Activated CD4-positive, alpha-beta T cell treated with anti-CD3 and anti-CD28 coated beads, Interleukin-2, Interleukin-6, amounts not matched to agents 100 ng/mL and 50 ng/mL, durations not matched to agents 16 hours and 8 hours (primary cell): ENCODE measurements at regions not wholly inside any gene's neighbourhood (a gene's known extent, or its start where the extent isn't known, plus 50 kb on each side); places are given as distances from the start of the nearest gene placed in this dataset.
"Not testable (repeated sequence)": the region's sequence is repeated elsewhere in the genome, so short reads cannot be mapped to it uniquely, and the experiment has no call there.

Source experiments
- DNase-seq: peaks from one replicate; pipeline ENCODE4 v3.0.0-alpha.2; 2020

DNA sequence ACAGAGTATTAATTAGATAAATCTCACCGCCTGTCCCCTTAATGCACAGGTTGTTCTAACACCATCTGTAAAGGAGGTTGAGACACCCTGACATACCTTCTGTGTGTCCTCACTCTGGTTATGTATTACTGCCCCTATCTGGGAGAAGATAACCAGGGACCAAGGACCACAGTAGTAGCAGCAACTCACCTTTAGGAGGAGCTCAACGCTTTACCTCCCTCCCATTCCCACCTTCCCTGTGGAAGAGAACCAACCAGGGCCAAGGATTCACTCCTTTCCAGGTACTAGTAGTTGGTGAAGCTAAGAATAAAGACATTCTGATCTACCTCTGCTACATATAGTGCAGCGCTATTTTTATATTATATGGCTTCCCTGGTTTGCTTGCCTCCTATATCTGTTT, 232.6 kb downstream of the MEX3B start:
- DNase-seq = no peak

DNA sequence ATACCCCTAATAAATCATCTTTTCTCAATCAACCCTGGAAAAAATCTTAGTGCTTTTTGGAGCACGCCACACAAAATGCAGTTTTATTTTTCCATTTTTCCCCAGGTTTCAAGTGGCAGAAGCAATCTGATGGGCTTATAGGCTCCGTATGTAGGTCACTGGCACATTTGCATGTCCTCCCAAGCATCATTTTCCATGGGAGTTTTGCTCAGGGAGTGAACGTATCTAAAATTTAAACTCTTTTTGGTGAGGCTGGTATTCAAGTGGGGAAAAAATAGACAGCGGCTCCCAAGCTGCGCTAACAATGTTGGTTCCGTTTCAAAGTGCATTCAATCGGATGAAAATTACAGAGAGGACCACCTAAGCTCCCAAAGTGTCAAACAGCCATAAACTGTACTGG, 233.4 kb downstream of the MEX3B start:
- DNase-seq = no peak

DNA sequence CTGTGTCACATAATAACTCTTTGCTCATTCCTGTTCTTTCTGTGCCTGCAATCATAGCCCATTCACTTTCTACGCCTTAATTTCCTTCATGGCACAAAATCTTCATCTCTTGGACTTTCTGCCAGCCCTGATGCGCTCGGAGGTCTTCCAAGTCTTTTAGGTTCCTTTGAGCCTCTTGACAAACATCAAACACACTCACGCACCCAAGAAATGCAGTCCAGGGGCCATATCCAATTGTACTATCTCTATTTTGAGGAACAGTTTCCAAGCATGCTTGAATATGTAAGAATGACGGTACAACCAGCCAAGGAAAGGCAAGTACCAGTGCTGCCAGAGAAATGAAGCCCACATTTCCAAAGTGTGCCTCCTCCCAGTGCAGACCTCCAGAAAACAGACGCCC, 234.1 kb downstream of the MEX3B start:
- no peak for DNase-seq

DNA sequence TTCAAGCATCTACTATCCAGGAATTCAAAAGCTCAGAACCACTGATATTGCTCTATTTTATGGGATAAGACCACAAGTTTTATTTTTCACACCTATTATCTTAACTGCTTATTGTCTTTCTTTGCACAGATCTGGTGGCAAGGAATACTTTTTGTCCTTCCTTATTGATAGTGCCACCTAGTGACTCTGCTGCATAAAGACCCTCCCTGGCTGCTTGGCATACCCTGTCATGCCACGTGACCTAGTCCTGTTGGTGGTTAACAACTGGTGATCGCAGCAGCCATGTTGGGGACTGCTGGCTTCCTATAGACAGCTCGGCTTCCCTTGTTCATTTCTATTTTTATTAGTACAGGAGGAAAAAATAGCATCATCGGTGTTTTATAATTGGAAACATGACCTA, 236.3 kb downstream of the MEX3B start:
- peak; percentile 30 for DNase-seq

DNA sequence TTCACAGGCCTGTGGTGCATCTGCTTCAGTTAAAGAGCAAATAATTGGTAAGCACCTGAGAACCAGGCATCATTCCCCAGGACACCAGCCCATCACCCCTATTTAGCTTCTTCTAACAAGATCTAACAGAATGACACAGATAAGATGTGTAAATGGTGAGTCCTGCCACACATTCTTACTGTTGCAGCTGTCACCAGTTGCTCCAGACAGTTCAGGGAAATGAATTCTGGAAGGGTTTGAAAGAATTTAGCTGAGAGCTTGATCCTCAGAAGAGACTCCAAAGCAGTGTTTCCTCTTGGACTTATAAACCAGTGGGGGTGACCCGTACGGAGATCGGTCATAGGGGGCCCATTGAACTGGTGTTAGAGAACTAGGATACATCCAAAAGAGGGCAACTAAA, 238.0 kb downstream of the MEX3B start:
- no peak for DNase-seq

DNA sequence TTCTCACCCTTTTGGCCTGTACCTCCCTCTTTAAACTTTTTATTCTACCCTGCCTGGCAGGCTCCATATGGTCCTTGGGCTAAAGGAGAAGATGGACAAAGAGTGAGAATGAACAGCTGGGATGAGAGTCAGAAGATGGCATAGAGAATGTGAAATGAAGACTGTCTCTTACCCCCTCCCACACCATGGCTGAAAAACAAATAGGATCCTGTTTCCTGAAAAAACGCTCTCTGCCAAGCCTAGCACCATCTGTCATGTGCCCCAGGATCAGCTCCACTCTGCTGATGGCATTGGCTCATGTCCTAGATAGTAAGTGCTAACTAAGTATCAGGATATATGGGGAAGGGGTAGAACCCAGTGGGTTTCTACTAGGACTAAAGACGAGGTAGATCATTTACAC, 238.6 kb downstream of the MEX3B start:
- DNase-seq = no peak

DNA sequence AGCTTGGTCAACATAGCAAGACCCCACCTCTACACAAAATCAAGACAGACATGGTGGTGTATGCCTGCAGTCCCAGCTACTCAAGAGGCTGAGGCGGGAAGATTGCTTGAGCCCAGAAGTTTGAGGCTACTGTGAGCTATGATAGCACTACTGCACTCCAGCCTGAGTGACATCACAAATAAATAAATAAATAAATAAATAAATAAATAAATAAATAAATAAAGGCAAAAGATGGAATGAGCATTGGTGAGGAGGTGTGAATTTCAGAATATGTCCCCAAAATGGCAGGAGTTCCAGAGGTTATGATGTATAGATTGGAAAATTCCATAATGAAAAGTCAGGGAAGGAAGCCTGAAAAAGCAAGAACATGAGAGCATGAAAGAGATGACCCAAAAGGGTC, 249.9 kb downstream of the MEX3B start:
- DNase-seq = no peak

DNA sequence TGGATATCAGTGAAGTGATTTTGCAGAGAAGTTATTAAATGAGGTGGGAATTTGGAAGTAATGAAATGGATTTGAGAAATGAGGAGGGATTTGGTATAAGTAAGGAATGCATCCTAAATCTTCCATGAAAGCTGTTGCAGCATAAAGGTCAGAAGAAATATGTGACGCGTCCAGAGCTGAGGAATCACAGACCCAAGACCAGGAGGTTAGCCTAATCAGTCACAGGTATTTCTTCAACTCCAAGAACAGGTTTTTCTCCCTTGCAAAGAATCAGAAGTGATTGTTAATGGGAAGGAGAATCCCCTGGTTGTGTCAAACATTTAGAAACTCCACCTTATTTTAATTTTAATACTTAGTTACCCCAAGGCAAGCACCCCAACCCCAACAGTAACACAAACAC, 253.2 kb downstream of the MEX3B start:
- no peak for DNase-seq

DNA sequence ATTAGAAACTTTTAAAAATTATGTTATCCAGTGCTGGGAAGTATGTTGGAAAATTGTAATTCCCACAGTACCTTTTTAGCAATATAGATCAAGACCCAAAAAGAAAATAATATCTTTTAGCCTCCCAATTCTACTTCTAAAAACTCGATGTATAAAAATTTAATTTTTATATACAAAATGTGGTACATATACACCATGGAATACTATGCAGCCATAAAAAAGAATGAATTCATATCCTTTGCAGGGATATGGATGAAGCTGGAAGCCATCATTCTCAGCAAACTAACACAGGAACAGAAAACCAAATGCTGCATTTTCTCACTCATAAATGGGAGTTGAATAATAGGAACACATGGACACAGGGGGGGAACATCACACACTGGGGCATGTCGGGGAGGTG, 254.5 kb downstream of the MEX3B start:
- not testable (repeated sequence) for DNase-seq

DNA sequence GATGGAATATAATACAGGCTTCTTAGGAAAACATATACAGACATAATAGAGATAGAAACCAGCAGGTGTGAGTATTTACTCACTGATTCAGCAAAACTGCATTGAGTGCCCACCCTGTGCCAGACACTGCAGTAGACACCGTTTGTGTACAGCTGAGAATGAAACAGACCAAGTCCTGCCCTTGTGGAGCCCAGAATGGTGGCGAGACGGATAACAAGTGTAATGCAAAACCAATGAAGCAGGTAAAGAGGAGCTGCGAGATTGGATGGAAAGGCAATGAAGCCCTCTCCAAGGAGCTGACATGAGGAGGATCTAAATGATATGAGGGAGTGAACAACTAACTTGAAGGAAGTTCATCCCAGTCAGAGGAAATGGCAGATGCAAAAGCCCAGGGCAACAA, 256.4 kb downstream of the MEX3B start:
- DNase-seq = no peak

DNA sequence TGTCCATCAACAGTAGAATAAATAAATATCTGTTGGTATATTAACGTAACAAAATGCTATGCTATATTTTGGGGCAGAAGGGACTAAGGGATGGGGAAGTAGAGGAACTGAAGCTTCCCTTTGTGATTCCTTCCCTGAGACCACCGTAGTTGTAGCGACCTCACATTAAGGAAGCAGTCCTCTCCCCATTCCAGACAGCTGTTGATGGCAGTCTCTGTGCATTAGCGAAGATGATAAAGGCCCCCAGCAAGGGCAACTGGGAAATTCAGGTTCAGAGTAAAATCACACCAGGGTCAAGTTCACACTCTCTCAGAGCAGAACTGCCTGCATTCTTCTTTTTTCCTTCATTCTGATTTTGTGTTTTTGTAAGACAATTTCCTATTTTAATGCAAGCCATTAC, 259.0 kb downstream of the MEX3B start:
- no peak for DNase-seq

DNA sequence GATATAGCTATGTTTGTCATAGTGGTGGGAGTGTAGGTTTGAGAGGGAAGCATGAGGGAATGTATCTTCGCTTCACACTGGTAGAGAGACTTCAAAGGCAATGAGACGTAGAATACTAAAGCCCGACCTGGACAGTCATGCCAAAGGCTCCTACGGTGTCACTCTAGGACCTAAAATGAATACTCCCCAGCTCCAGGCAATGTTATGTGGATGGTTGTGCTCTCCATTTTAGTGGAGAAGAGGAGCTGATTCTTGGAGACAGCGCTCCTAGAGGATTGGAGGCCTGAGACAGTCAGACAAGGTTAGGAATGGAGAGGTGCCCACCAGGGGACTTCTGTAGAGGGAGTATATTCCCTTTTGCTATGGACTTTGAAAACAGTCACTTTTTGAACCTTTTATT, 260.1 kb downstream of the MEX3B start:
- no peak for DNase-seq

DNA sequence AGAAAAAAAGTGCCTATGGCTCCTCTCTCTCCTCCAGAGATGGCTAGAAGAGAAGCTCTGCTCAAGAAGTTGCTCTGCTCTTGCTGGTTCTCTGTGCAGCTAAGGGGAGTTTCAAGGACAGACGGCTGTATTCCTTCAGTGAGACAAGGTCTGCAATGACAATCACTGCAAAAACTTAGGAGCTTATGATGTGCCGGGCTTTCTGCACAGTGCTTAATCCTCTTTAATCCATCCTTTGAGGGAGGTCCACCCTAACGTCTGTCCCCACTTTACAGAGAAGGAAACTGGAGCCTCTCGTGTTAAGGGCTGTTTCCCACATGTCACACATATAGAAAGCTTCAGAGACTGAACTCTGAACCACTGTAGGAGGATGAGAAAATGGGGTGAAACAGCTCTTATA, 260.6 kb downstream of the MEX3B start:
- no peak for DNase-seq

DNA sequence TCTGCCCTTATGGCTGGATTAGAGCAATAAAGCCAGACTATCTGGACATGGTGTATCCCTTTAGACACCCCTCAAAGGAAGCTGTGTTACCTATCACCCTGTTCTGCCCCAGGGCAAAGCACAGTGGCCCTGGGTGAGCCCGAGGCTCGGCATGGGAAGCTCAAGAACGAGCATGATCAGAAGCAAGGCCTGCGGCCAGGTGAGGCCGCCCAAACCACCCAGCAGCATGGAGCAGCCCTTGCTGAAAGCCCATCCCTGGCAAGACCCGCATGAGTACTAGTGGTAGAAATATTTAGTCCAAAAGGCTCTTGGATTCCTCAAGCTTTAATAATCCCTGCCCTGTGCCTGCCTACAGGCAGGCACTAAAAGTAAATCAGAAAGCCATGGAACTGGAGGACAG, 261.1 kb downstream of the MEX3B start:
- DNase-seq = no peak

DNA sequence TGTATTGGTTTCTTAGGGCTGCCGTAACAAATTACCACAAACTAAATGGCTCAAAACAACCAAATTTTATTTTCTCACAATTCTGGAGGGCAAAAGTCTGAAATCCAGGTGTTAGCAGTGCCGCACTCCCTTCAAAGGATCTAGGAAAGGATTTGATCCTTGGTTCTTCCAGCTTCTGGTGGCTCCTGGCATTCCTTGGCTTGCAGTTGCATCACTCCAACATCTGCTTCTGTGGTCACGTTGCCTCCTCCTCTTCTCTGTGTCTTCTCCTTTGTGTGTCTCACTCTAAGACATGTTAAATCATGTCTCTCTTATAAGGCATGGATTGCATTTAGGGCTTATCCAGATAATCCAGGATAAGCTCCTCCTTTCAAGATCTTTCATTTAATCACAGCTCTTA, 262.2 kb downstream of the MEX3B start:
- DNase-seq = no peak

DNA sequence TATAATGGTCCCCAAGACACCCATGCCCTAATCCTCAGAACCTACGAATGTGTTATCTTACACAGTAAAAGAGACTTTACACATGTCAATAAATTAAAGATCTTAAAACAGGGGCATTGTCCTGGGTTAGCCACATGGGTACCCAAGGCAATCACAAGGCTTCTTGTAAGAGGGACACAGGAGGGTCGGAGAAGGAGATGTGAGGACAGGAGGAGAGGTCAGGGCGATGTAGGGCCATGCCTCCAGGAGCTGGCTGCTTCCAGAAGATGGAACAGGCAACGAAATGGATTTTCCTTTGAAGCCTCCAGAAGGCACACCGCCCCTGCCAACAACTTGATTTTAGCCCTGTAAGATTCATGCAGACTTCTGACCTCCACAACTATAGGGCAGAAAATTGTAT, 262.7 kb downstream of the MEX3B start:
- DNase-seq = no peak

DNA sequence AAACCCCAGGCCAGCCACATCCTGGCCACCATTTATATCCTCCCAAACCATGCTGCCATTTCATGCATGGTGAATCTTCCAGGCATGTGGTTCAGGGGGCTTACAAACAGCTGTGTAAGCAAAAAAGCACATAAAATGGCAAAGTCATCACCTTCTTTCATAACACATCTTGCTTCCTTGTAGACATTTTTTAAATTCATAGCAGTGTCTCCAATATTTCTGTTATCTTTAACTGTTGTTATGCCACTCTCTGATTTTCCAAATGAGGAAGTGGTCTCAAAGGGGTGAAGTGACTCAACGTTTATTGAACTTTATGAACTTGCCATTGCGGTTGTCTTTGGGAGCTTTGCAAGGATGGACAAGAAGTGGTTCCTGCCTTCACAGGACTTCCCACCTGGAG, 264.4 kb downstream of the MEX3B start:
- no peak for DNase-seq

DNA sequence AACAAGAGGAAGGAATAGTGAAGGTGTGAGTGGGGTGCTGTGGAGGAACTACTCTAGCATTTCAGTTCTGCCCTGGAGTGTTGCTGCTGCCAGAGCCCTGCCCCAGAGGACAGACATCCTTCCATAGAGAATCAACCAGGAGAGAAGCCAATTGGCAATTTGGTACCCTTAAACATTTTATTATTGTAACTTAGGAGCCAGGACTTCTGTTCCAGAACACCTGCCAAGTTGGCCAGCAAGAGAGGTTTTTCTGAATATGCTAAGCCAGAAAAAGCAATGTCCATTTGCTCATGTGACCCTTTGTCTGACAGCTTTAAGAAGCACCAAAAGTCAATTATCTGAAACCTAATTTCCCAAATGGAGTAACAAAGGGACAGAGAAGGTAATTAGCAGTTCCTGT, 264.9 kb downstream of the MEX3B start:
- DNase-seq = no peak

DNA sequence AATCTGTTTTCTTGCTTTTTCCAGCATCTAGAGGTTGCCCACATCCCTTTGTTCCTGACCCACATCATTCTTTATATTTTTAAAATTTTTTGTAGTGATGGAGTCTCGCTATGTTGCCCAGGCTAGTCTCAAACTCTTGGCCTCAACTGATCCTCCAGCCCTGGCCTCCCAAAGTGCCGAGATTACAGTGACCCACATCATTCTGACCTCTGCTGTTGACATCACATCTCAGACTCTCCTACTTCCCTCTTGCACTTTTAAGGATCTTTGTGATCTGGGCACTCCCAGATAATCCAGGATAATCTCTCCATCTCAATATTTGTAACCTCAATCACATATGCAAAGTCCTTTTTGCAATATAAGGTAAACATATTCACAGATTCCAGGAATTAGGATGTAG, 266.6 kb downstream of the MEX3B start:
- DNase-seq = no peak

DNA sequence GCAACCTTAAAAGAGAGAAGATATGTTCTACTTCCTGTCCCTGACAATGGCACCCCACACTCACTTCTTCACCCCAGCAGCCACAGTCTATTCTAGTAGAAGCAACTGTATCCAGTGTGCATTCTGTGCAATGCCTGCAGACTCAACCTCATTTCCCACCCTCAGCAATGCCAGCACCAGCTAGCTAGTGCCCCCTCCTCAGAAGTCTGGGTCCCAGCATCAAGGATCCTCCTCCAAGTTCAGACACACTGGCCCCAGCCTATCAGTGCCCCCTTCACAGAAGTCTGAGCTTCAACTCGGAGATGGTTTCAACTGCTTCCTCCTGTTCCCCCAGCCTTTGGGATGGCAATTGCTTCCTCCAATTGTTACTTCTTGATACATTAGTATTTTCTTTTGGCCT, 268.3 kb downstream of the MEX3B start:
- DNase-seq = no peak

DNA sequence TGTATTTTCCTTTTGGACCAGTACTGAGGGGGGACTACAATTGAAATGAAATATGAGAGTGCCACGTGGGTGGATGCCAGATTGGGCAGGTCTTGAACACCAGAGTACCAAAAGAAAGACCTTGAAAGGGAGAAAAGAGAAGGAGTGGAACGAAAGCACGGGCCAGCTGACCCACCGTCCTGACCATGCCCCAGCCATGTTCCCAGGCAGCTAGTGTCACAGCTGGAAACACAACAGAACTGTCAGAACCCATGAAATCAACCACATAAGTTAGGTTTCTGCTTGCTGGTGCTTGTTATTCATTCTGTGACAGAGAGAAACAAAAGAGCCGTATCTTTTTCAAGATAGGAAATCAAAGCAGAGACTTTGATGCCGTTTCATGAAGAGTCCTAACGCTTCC, 268.8 kb downstream of the MEX3B start:
- no peak for DNase-seq

DNA sequence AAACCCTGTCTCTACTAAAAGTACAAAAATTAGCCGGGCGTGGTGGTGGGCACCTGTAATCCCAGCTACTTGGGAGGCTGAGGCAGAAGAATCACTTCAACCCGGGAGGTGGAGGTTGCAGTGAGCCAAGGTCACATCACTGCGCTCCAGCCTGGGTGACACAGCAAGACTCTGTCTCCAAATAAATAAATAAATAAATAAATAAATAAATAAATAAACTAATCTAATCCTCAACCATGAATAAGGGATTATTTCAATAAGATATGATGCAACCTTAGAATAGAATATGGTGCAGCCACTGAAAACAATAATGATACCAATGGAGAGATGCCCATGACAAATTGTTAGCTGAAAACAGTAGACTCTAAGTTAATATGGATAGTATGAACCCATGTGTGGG, 270.0 kb downstream of the MEX3B start:
- not testable (repeated sequence) for DNase-seq

DNA sequence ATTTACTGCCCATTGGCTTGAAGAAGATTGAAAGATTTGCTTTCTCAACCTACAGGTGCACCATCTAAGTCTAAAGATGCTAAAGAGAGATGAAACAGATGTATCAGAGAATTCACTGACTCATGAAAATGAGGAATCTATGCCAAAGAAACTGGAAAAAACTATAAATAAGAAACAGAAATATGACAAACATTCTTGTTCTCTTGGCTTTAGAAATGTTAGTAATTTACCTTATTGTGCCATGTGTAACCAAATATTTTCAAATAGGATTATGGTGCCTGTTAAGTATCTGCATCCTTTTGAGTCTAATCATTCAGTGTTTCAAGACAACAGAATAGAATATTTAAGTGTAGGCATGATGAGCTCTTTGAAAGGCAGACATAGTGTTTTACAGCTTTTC, 271.5 kb downstream of the MEX3B start:
- no peak for DNase-seq

DNA sequence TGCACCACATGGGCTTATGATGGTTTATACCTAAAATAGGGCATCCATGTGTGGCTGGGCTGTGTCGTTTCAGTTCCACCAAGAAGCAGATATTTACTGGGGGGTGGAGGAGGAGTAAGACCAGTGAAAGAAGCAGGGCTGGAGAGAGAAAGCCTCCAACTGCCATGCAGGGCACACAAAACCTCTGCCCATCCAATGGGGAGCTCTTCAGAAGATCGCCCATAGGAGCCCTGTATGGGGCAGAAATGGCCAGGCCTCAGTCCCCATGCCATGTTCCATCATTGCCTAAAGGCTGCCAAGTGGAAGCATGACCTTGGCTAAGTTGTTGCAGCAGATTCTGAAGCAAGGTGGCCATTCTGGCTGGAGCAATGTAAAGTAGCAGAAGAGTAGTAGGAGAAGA, 277.0 kb downstream of the MEX3B start:
- DNase-seq = no peak

DNA sequence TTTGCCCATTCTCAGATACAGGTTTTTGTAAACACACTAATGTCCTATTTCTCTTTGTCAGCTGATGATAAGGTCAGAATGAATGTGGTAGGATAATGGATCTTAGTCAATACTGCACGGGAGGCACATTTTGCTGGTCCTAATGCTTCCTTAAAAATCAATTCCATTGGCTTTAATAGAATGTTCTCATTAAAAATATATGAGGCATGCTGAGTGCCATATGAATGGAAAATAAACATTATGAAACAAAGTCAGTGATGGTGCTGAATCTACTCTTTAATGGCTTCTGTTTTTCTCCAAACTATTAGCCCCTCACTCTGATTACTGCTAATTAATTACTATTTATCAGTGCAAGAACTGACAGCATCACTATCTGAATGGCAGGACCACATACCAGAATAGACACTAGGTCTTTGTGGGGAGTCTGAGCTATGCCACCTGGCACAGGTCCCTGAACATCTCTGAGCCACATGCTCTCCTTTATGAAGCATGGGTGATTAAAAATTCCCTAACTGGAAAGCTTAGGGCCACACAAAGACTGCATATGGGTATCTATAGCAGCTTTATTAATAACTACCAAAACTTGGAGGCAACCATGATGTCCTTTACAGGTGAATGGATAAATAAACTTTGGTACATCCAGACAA, 278.9 kb downstream of the MEX3B start:
- DNase-seq = no peak

DNA sequence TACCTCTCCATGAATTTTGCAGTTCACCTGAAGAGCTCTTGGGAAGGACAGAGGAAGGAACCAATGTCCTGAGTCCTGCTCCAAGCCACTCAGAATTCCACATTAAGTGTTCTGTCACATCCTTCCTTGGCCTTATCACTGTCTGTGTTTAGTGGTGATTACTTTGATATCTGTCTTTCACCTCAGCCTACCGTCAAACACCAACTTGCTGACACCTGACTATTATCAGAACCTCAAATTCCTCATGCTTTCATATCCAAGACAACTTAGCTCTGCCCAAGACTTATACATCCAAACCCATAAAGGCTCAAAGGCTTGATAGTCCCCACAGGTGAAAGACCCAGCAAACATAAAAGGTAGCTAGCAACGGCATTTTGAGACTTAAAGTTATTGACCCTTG, 280.0 kb downstream of the MEX3B start:
- DNase-seq = no peak
